ENCODE measurements at regions not wholly inside any gene's neighbourhood (a gene's known extent, or its start where the extent isn't known, plus 50 kb on each side); places are given as distances from the start of the nearest gene placed in this dataset.

- Histone ChIP-seq H3K79me1 (ENCODE audit: low read depth, low read length) (no peaks in the 10 kb centered on the region), H3K79me2 (ENCODE audit: control insufficient read depth in 1 of 2, insufficient read depth in 2 of 2, low read length in 2 of 2) (no peaks in the 10 kb centered on the region), H3K27me3 (replicated peaks in 1 of 4; ENCODE audit: control insufficient read depth in 3 of 4, extremely low read depth in 1 of 4, insufficient read depth in 3 of 4, low read length in 3 of 4) (no peaks in the 10 kb centered on the region), H2BK120ac (replicated peaks; ENCODE audit: low read depth, low read length) (no peak overlapping the region), H3K23me2 (ENCODE audit: low read depth, low read length) (no peaks in the 10 kb centered on the region), H3K56ac (replicated peaks; ENCODE audit: insufficient read length, low read depth, low read length) (no peak overlapping the region), H4K8ac (ENCODE audit: extremely low read depth, insufficient read depth, low read length) (no peak overlapping the region), H3K9me3 (ENCODE audit: insufficient read depth in 2 of 2, low read depth in 1 of 2, low read length in 1 of 2) (no peaks in the 10 kb centered on the region), H4K5ac (ENCODE audit: insufficient read length, low read depth, low read length) (no peak overlapping the region), H3K18ac (ENCODE audit: extremely low read depth, low read length) (no peak overlapping the region), H2AFZ (ENCODE audit: low read length) (no peak overlapping the region), H3K9ac (replicated peaks in 1 of 4; ENCODE audit: extremely low read depth in 1 of 4, low read depth in 3 of 4, low read length in 3 of 4) (no peak overlapping the region), H2BK15ac (ENCODE audit: low read length) (no peak overlapping the region), H2BK20ac (ENCODE audit: low read length) (no peak overlapping the region), H3K4ac (replicated peaks; ENCODE audit: insufficient read length, low read depth, low read length) (no peak overlapping the region), H2BK12ac (ENCODE audit: low read depth, low read length) (no peak overlapping the region), H3K27ac (ENCODE audit: low read depth, low read length) (no peak overlapping the region), H3K23ac (ENCODE audit: insufficient read length) (no peak overlapping the region), H3K14ac (ENCODE audit: insufficient read length) (no peak overlapping the region), H3K4me2 (ENCODE audit: insufficient read depth in 1 of 2, low read depth in 2 of 2, low read length in 2 of 2) (no peak overlapping the region), H3K36me3 (ENCODE audit: control insufficient read depth in 2 of 4, insufficient read depth in 4 of 4, low read length in 3 of 4) (no peaks in the 10 kb centered on the region), H2AK5ac (ENCODE audit: low read depth, low read length) (no peak overlapping the region), H3K4me1 (replicated peaks in 1 of 4; ENCODE audit: control insufficient read depth in 3 of 4, insufficient read depth in 4 of 4, low read length in 3 of 4) (peaks cover 0 to 2% (median 0%) of the 10 kb centered on the region in 4 experiments; a peak in 1 of 7 replicates), H4K91ac (replicated peaks; ENCODE audit: insufficient read length, low read length) (no peak overlapping the region), H4K20me1 (replicated peaks in 1 of 2; ENCODE audit: control insufficient read depth in 1 of 2, insufficient read depth in 2 of 2, low read length in 2 of 2) (peaks cover 0 to 2% of the 10 kb centered on the region in 2 experiments), H2BK5ac (ENCODE audit: low read depth, low read length) (no peak overlapping the region), H3K4me3 (ENCODE audit: extremely low read depth in 1 of 4, insufficient read depth in 2 of 4, low read depth in 3 of 4, low read length in 4 of 4) (no peak overlapping the region)
- WGBS, 2 experiments (ENCODE audit: extremely low coverage in 1 of 2, insufficient coverage in 1 of 2, insufficient read length in 1 of 2, insufficient replicate concordance in 2 of 2, low coverage in 1 of 2, low lambda C conversion rate in 2 of 2, missing lambda C conversion rate in 1 of 2) = 86% methylated on average over 8 of the region's 8 CpGs; no CpG with 5 or more reads in 1 of the 2 experiments
- FAIRE-seq = no peak
- no peak for DNase-seq (ENCODE audit: low read depth in 1 of 2, low spot score in 2 of 2)
- ChIA-PET CTCF (ENCODE audit: partially characterized antibody) (interaction anchor here (0.8 to 7.7 kb wide), 11 partner anchors 8 to 406 kb away, joined by 3 to 68 read pairs (median 4); partner anchors contain the start of gene NFIL3), POLR2A (ENCODE audit: partially characterized antibody) (interaction anchor here (1.0 to 1.3 kb wide), 3 partner anchors 64 to 388 kb away, joined by 3 to 4 read pairs (median 3); partner anchors contain the start of gene NFIL3)
- no peak for TF ChIP-seq RBBP5 (IDR thresholded peaks at IDR 0.05; ENCODE audit: borderline replicate concordance, low read depth, low read length)
- TF ChIP-seq SP2 (IDR thresholded peaks at IDR 0.05; ENCODE audit: low read length) = no peak
- no peak for TF ChIP-seq BRCA1 (IDR thresholded peaks at IDR 0.05; ENCODE audit: low read depth, low read length)
- no peak for TF ChIP-seq HDAC2 (IDR thresholded peaks at IDR 0.05; ENCODE audit: borderline replicate concordance in 1 of 2, low read depth in 2 of 2, low read length in 2 of 2)
- TF ChIP-seq POU5F1 (IDR thresholded peaks at IDR 0.05; ENCODE audit: low read depth, low read length) = no peak
- no peak for TF ChIP-seq KDM5A (IDR thresholded peaks at IDR 0.05; ENCODE audit: low read length)
- no peak for TF ChIP-seq JUN (IDR thresholded peaks at IDR 0.05; ENCODE audit: low read depth, low read length)
- no peak for TF ChIP-seq CREB1 (IDR thresholded peaks at IDR 0.05)
- no peak for TF ChIP-seq CTBP2 (IDR thresholded peaks at IDR 0.05; ENCODE audit: borderline replicate concordance, insufficient read depth, insufficient read length, low read length)
- no peak for TF ChIP-seq TBP (IDR thresholded peaks at IDR 0.05; ENCODE audit: low read depth, low read length)
- no peak for TF ChIP-seq SIN3A (conservative IDR thresholded peaks at IDR 0.05 in 1 of 2, IDR thresholded peaks at IDR 0.05 in 1 of 2; ENCODE audit: low read depth in 1 of 2, low read length in 2 of 2)
- TF ChIP-seq, protein P1, sequence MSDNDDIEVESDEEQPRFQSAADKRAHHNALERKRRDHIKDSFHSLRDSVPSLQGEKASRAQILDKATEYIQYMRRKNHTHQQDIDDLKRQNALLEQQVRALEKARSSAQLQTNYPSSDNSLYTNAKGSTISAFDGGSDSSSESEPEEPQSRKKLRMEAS (IDR thresholded peaks at IDR 0.05) = no peak
- no peak for TF ChIP-seq TEAD4 (IDR thresholded peaks at IDR 0.05; ENCODE audit: low read depth, low read length)
- no peak for TF ChIP-seq RAD21 (IDR thresholded peaks at IDR 0.05 in 1 of 2, conservative IDR thresholded peaks at IDR 0.05 in 1 of 2; ENCODE audit: low read depth in 2 of 2, low read length in 2 of 2)
Measured at GRCh38 chr9:91036356-91036755, 234.7 kb downstream of the SYK start.
